Prostate gland (tissue), 2 donors: ENCODE measurements at regions not wholly inside any gene's neighbourhood (a gene's known extent, or its start where the extent isn't known, plus 50 kb on each side); places are given as distances from the start of the nearest gene placed in this dataset.

Source experiments
- CTCF ChIP-seq, 4 experiments: fragments of 200-600 bp in 2 of 4; fragments of 450-650 bp in 2 of 4; sonication (generic) in 2 of 4; IDR thresholded peaks; 1 replicate in 3 of 4; 2 replicates in 1 of 4; pipeline ENCODE4 v1.5.1; 2016 to 2019; ENCODE audit warnings: antibody characterized with exemption in 4 of 4, mild to moderate bottlenecking in 2 of 4, moderate library complexity in 2 of 4
- POLR2A ChIP-seq: fragments of 450-650 bp; IDR thresholded peaks from one replicate; pipeline ENCODE4 v1.6.1; 2016; ENCODE audit warnings: antibody characterized with exemption, mild to moderate bottlenecking
- POLR2AphosphoS5 ChIP-seq: sonication (generic); formaldehyde crosslinking; IDR thresholded peaks from one replicate; pipeline ENCODE4 v1.6.1; 2017; ENCODE audit warnings: antibody characterized with exemption

- TF ChIP-seq CTCF (IDR thresholded peaks at IDR 0.05) (no peak), POLR2AphosphoS5 (no peak), POLR2A (no peak)
Observed at GRCh38 chr6:11486486-11486885, 51.1 kb upstream of the TMEM170B start.
